22Rv1 (cell line): ENCODE measurements at regions not wholly inside any gene's neighbourhood (a gene's known extent, or its start where the extent isn't known, plus 50 kb on each side); places are given as distances from the start of the nearest gene placed in this dataset.

ENCODE experiments used
- ZFX ChIP-seq: fragments of 450-650 bp; IDR thresholded peaks from 2 replicates; pipeline ENCODE4 v1.6.1; 2017; ENCODE audit warnings: antibody characterized with exemption, borderline replicate concordance
- TF ChIP-seq, protein P1 (sequence below): fragments of 450-650 bp; IDR thresholded peaks from 2 replicates; pipeline ENCODE4 v1.5.1; 2017; ENCODE audit warnings: mild to moderate bottlenecking

DNA sequence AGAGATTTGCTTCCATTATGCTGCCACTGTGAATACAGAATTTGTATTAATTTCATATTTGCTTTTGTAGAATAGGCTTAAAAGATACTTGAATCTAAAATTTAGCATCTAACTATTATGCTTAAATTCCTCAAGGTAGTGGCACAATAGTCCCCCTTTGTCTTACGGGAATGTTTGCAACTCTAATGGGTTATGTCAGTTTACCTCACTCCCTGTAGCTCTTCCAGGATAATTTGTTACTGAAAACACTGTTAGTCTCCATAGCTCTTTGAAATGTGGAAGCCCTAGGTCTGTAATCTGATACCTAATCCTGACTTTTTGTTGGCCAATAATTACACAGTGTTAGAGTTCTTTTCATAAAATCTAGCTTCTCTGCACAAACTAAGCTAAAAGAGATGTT lies 433.4 kb downstream of the PYDC2 start:
- TF ChIP-seq, protein P1, sequence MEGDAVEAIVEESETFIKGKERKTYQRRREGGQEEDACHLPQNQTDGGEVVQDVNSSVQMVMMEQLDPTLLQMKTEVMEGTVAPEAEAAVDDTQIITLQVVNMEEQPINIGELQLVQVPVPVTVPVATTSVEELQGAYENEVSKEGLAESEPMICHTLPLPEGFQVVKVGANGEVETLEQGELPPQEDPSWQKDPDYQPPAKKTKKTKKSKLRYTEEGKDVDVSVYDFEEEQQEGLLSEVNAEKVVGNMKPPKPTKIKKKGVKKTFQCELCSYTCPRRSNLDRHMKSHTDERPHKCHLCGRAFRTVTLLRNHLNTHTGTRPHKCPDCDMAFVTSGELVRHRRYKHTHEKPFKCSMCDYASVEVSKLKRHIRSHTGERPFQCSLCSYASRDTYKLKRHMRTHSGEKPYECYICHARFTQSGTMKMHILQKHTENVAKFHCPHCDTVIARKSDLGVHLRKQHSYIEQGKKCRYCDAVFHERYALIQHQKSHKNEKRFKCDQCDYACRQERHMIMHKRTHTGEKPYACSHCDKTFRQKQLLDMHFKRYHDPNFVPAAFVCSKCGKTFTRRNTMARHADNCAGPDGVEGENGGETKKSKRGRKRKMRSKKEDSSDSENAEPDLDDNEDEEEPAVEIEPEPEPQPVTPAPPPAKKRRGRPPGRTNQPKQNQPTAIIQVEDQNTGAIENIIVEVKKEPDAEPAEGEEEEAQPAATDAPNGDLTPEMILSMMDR = no peak
- TF ChIP-seq ZFX = no peak
